BJ (cell line): ENCODE measurements at regions not wholly inside any gene's neighbourhood (a gene's known extent, or its start where the extent isn't known, plus 50 kb on each side); places are given as distances from the start of the nearest gene placed in this dataset.
"Not testable (repeated sequence)": the region's sequence is repeated elsewhere in the genome, so short reads cannot be mapped to it uniquely, and the experiment has no call there.

Experiments used
- CTCF ChIA-PET: fragments of 350-600 bp; formaldehyde crosslinking; extraction: SDS; loops from one replicate; lab custom pipeline; 2021; ENCODE audit warnings: antibody characterized with exemption, inconsistent platforms; lab: Yijun Ruan, JAX
- POLR2A ChIA-PET: fragments of 300-600 bp; sonication (Branson Sonifier 250); formaldehyde crosslinking; extraction: SDS; loops from one replicate; lab custom pipeline; 2021; ENCODE audit warnings: antibody characterized with exemption; lab: Charles Lee
- DNase-seq: peaks from one replicate; pipeline ENCODE4 v3.0.0-alpha.2; 2011; ENCODE audit warnings: low read depth
- H3K27me3 ChIP-seq: 2 replicates; pipeline ENCODE4 v1.6.0; 2011; ENCODE audit warnings: low read length; ENCODE audit not compliant: control insufficient read depth, insufficient read depth
- H3K36me3 ChIP-seq: 2 replicates; pipeline ENCODE4 v1.5.1; 2011; ENCODE audit warnings: low read length; ENCODE audit not compliant: control insufficient read depth, insufficient read depth
- H3K4me3 ChIP-seq: 2 replicates; pipeline ENCODE4 v1.5.1; 2011; ENCODE audit warnings: low read depth, mild to moderate bottlenecking, control low read depth, low read length
- TF ChIP-seq, protein P1 (sequence below): IDR thresholded peaks from 2 replicates; pipeline ENCODE4 v1.5.1; 2011; ENCODE audit warnings: low read depth, mild to moderate bottlenecking, control low read depth, inconsistent platforms, low read length, moderate library complexity; ENCODE audit not compliant: insufficient read depth

- CTCF ChIA-PET = no interaction called here
Measured at GRCh38 chr12:89200217-89200616, 152.1 kb downstream of the DUSP6 start.

DNA sequence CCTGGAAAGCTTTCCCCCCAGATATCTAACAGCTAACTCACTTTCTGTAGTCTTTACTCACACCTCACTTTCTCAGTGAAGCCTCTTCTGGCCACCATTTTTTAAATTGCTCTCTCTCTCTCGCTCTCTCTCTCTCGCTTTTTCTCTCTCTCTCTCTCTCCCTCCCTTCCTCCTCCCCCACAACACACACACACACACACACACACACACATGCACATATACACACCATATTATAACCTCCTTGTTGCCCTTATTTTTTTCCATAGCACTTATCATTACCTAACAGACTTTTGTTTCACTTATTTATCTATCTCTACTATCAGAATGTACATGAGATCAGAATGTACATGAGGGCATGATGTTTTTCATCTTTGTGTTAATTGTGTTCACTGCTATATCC is 156.8 kb downstream of the DUSP6 start:
- no peaks in the 10 kb centered on the region for H3K27me3 ChIP-seq
- H3K36me3 ChIP-seq = no peaks in the 10 kb centered on the region
- no peak overlapping the region for H3K4me3 ChIP-seq
- ChIA-PET POLR2A (no interaction called here), CTCF (interaction anchor here (0.7 kb wide), 1 partner anchor 17 kb away, joined by 3 read pairs; no protein-coding TSS in a partner anchor)
- TF ChIP-seq, protein P1, sequence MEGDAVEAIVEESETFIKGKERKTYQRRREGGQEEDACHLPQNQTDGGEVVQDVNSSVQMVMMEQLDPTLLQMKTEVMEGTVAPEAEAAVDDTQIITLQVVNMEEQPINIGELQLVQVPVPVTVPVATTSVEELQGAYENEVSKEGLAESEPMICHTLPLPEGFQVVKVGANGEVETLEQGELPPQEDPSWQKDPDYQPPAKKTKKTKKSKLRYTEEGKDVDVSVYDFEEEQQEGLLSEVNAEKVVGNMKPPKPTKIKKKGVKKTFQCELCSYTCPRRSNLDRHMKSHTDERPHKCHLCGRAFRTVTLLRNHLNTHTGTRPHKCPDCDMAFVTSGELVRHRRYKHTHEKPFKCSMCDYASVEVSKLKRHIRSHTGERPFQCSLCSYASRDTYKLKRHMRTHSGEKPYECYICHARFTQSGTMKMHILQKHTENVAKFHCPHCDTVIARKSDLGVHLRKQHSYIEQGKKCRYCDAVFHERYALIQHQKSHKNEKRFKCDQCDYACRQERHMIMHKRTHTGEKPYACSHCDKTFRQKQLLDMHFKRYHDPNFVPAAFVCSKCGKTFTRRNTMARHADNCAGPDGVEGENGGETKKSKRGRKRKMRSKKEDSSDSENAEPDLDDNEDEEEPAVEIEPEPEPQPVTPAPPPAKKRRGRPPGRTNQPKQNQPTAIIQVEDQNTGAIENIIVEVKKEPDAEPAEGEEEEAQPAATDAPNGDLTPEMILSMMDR = no peak
- DNase-seq = no peak

More at GRCh38 chr12:89200217-89200616, 152.1 kb downstream of the DUSP6 start:
- H3K4me3 ChIP-seq = no peak overlapping the region
- TF ChIP-seq, protein P1 = no peak
- no peak for DNase-seq
- no peaks in the 10 kb centered on the region for H3K27me3 ChIP-seq
- POLR2A ChIA-PET = no interaction called here
- H3K36me3 ChIP-seq = no peaks in the 10 kb centered on the region

DNA sequence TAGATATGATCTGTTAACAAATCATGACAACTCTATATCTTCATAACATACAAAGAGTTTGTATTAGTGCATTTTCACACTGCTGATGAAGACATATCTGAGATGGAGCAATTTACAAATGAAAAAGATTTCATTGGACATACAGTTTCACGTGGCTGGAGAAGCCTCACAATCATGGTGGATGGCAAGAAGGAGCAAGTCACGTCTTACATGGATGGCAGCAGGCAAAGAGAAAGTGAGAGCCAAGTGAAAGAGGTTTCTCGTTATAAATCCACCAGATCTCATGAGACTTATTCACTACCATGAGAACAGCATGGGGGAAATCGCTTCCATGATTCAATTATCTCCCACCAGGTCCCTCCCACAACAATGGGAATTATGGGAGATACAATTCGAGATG is 157.6 kb downstream of the DUSP6 start:
- CTCF ChIA-PET = interaction anchor here (0.7 kb wide), 1 partner anchor 18 kb away, joined by 3 read pairs; no protein-coding TSS in a partner anchor

GRCh38 chr12:89192429-89192828 is 159.9 kb downstream of the DUSP6 start:
- ChIA-PET POLR2A (no interaction called here), CTCF (interaction anchor here (0.6 to 1.3 kb wide), 3 partner anchors 18 to 278 kb away, joined by 3 read pairs; no protein-coding TSS in a partner anchor)
- TF ChIP-seq, protein P1 = no peak
- H3K27me3 ChIP-seq = no peaks in the 10 kb centered on the region
- no peak for DNase-seq
- H3K4me3 ChIP-seq = no peak overlapping the region
- no peaks in the 10 kb centered on the region for H3K36me3 ChIP-seq

More for the DNA sequence above, 157.6 kb downstream of the DUSP6 start:
- Histone ChIP-seq H3K36me3 (no peaks in the 10 kb centered on the region), H3K27me3 (no peaks in the 10 kb centered on the region), H3K4me3 (no peak overlapping the region)
- no peak for DNase-seq
- POLR2A ChIA-PET = no interaction called here
- TF ChIP-seq, protein P1 = no peak

DNA sequence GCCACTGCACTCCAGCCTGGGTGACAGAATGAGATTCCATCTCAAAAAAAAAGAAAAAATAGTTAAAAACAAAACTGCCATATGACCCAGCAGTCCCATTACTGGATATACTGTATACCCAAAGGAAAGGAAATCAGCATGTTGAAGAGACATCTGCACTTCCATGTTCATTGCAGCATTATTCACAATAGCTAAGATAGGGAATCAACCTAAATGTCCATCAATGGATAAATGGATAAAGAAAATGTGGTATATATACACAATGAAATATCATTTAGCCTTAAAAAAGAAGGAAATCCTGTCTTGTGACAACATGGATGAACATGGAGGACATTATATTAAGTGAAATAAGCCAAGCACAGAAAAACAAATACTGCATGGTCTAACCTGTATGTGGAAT is 160.7 kb downstream of the DUSP6 start:
- DNase-seq, H3K27me3 ChIP-seq, H3K4me3 ChIP-seq, CTCF ChIA-PET, H3K36me3 ChIP-seq, POLR2A ChIA-PET: not testable (repeated sequence)

DNA sequence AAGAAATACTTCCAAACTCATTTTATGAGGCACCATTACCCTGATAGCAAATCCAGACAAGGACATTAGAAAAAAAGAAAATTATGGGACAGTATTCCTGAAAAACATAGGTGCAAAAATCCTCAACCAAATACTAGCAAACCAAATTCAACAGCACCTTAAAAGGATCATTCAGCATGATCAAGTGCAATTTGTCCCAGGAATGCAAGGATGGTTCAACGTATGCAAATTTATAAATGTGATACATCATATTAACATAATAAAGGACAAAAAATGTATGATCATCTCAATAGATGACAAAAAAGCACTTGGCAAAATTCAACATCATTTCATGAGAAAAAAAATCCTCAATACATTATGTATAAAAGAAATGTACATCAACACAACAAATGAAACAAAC is 162.9 kb downstream of the DUSP6 start:
- CTCF ChIA-PET = no interaction called here
- TF ChIP-seq, protein P1 = no peak

More for the DNA sequence above, 162.9 kb downstream of the DUSP6 start:
- no peak overlapping the region for H3K4me3 ChIP-seq
- POLR2A ChIA-PET = no interaction called here
- no peaks in the 10 kb centered on the region for H3K27me3 ChIP-seq
- DNase-seq = no peak
- H3K36me3 ChIP-seq = no peaks in the 10 kb centered on the region
